Hepatic stellate cell (primary cell): ENCODE measurements at regions not wholly inside any gene's neighbourhood (a gene's known extent, or its start where the extent isn't known, plus 50 kb on each side); places are given as distances from the start of the nearest gene placed in this dataset.

Experiments
- DNase-seq: peaks from one replicate; pipeline ENCODE4 v3.0.0; 2011; ENCODE audit warnings: low spot score

DNA sequence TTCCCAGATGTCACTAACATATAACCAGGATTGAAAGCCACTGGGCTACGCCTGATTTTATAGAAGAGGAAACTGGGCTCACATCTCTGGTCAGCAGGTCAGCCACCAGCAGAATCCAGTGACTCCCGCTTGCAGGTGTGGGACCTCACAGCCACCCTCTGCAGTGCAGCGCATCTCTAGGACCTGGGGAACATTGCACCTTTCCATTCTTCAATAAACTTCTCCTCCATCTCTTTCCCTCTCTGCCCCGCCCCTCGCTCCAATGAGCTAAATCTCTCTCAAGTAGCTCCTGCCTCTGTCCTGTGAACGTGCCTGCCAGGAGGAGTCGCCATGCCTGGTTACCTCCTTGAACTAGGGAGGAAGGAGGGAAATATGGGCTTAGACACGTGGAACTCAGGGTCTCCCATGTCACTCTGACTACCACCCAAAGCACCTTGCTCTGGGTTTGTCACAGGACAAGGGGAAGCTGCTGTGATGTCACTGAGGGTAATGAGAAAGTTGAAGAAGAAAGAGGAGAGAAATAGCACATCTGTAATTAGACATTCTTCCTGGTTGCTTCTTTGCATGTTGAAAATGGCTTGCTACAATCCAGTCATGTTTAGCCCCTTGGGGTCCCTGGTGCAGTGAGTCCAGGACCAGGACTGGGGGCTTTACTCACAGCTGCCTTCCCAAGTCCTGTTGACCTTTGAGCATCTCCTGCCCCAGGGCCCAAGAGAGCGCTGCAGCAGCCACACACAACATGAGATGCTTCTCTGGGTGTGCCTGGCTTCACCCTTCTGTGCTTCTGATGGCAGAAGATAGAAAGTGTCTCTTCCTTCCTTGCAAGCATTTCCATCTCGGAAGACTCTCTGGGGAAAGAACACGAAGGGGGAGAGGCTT is 469.4 kb downstream of the PREX1 start:
- DNase-seq = no peak

DNA sequence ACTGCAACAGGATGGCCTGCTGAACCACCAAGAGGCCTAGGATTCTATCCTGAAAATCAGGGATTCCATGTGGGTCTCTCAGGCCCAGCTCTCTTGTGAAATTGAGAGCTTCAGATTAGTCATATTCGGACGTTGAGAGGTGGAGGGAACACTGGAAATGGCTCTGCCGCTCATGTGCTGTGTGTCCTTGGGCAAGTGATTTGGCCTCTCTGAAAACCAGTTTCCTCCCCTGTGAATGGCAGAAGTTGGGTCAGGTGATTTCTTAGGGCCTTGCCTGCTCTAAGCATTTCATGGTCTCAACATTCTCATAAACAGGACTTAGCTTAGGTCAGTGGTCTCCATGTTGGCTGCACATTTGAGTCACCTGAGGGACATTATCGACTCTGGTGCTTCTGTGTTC is 470.1 kb downstream of the PREX1 start:
- no peak for DNase-seq

DNA sequence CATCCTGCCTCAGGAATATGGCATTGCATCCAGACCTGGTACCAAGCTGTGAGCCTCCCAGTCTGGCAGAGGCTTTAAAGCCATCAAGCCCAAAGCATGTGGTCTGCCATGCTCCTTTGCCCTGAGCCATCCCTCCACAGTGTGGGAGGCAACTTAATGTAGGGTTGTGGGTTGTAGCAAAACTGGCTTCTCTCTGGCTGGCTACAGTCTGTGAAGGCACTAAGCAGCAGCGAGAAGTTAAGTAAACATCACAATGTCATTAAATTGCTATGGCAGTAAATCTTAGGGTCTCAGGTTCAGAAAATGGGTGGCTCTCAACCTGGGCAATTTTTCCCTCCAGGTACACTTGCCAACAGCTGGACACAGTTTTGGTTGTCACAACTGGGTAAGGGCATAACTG is 472.9 kb downstream of the PREX1 start:
- no peak for DNase-seq

DNA sequence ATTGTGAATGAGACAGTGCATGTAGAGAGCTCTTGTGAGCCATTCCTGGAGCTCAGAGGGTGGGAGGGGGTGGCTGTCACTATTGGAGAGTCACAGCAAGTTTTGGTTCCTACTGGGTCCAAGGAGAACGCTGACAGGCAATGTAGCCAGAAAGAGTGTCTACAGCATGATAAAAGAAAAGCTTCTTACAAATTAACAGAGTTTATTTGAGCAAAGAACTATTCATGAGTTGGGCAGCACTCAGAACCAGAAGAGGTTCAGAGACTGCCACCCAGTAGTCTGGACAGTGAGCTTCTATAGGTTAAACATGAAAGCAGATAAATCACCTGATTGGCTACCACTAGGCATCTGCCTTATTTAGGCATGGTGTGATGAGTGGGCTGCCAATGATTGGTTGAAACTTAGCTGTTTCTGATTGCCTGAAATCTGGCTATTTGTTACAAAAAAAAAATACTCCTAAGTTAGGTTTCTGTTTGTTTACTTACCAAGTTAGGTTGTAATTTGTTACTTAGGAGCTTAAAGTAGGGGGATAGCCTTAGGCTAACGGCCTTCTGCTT is 473.4 kb downstream of the PREX1 start:
- DNase-seq = no peak

DNA sequence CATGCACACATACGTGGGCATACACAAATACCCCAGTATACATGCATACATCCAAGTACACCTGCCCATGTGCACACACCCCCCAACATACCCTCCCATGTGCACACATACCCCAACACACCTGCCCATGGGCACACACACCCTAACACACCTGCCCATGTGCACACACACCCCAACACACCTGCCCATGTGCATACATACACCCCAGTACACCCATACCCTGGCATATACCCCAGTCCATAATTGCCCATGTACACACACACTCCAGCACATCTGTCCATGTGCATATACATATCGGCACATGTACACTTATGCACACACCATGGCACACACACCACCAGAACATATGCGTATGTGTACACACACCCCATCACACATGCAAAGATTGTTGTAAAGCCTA is 475.2 kb downstream of the PREX1 start:
- no peak for DNase-seq

DNA sequence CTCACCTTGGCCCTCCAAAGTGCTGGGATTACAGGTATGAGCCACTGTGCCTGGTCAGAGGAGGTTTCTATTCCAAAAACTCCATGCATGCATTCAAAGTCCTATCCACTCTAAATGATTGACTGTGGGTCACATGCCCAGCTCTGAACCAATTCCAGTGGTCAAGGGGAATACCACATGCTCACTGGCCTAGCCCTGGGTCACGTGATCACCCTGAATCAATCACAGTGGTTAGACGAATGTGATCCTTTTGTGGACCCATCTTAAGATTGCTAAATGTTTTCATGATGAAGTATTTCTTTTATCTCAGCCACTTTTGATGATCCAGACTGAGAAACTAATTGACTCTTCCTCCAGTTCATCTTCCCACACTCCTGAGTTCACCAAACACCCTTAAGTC is 475.8 kb downstream of the PREX1 start:
- DNase-seq = no peak

DNA sequence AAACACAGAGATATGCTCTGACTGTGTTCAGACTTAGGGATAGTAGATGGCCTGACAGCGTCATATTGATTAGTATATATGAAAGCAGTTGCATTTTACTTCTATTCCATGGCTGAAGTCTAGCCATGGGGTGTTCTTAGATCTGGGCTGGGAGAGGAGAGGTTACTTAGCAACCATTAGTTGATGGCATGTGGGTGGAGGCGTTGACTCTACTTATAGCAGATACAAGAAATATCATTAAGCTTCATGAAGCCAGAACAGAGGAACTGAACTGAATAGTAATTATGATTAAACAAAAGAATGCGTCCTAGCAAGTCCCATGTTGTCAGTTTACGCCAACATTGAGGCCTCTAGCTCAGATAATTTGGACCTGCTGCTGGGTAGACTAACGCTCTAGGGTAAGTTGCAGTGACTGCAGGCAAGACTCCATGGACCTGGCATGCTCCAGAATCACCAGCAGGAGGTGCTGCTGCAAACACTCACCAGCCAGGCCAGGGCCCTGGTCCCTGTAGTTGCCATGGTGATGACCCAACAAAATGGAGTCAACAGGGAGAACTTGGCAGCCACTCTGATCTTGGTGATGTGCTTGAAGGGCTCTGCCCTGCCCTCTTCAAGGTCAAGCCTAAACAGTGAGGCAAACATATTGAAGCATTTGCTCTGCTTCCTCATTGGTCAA is 477.3 kb downstream of the PREX1 start:
- DNase-seq = no peak

DNA sequence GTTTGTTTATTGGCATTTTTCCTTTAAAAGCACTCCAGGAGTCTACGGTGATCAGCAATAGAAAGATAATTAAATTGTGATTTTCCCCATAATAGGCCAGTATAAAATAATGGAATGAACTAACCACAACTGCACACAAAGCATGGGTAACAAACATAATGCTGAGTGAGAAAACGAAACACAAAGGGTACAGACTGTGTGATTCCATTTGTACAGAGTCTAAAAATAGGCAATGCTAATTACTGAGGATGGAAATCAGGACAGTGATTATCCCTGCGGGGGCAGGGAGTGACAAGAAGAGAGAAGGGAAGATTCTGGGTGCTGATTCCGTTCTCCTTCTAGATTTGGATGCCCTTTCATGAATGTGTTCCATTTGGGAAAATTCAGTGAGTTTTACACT is 478.1 kb downstream of the PREX1 start:
- no peak for DNase-seq

DNA sequence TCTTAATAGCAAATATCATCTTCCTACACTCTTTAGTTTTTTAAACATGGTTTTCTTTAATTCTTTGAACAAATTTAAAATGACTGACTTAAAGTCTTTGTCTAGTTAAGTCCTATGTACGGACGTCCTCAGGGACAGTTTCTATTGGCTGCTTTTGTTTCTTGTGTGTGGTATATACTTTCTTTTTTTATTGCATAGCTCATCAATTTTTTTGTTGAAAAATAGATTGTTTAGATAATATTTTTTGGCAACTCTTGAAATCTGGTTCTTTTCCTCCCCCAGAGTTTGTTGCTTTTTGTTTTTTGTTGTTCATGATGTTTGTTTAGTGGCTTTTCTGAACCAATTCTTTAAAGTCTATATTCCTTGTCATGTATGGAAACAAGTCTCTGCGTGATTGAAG is 479.8 kb downstream of the PREX1 start:
- DNase-seq = no peak

DNA sequence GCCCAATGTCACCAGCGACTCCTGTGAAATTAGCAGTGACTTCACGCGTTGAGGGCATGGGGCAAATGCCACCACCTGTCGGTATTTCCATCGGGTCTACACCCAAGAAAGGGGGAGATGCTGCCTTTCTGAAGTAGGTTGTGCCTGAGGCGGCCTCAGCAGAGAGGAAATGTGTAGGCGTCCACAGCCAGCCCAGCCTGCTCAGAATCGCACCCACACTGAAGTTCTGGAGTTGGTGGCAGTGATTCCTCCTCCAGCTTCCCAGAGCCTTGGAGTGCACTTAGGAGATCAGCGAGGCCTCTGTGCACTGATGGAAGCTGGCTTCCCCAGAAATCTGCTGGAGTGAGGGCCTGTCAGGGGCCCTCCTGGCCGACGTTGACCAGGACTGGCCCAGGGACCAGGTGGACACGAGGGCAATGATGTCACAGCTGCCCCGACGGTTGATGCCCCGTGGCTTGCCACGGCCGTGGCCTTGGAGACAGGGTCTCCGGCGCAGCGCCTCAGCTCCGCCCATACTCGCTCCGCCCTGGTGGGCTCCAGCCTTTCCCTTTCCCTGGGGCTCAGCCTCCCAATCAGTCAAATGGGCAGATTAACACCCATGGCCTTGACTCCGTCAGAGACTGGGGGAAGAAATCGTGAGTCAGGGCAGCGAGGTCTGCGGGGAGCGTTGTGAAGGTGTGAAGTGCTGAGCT is 484.8 kb downstream of the PREX1 start:
- no peak for DNase-seq

DNA sequence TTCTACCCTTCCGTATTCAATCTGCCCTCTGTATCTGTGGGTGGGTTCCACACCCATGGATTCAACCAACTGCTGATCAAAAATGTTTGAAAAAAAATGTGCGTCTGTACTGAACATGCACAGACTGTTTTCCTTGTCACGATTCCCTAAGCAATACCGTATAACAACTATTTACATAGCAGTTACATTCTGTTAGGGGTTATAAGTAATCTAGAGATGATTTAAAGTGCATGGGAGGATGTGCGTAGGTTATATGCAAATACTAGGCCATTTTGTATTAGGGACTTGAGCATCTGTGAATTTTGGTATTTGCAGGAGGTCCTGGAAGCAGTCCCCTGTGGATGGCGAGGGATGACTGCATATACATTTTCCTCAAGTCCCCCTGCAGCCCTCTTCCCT is 486.9 kb downstream of the PREX1 start:
- no peak for DNase-seq

DNA sequence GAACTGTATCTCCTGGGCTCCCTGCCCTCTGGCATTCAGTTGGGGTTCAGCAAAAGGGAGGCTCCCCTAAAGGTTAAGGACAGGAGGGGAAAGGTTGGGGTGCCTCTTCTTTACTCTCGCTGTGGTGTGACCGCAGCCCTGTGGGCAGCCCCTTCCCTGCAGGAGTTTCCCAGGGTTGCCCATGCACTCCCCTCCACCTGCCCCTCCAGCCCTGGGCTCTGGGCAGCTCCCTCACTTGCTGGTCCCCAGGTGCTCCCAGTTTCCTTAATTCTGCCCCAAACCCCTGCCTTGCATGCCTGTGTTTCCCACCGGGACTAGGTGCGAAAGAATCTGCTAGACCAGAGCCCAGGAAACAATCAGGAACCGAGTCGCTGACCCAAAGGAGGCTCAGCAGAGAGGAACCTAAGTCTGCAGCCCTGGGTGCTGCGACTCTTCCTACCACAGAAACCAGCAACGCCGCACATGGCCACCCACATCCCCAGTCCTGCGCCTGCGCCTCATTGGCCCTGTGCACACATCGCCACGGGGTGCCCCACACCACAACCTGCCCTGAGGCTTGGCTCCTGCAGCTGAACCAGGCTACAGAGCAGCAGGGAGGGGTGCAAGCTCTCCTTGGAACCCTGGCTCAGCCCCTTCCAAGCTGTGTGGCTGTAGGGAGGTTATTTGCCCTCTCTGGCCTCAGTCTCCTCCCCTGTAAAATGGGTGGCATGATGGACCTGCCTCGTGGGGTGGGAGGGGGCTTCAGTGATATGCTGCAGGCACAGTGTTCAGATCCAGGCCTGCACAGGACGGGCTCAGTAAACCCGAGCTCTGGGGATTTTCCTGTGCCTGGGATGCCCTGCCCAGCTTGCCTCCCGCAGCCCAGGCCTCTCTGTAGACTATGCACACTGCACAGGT is 487.6 kb downstream of the PREX1 start:
- no peak for DNase-seq

DNA sequence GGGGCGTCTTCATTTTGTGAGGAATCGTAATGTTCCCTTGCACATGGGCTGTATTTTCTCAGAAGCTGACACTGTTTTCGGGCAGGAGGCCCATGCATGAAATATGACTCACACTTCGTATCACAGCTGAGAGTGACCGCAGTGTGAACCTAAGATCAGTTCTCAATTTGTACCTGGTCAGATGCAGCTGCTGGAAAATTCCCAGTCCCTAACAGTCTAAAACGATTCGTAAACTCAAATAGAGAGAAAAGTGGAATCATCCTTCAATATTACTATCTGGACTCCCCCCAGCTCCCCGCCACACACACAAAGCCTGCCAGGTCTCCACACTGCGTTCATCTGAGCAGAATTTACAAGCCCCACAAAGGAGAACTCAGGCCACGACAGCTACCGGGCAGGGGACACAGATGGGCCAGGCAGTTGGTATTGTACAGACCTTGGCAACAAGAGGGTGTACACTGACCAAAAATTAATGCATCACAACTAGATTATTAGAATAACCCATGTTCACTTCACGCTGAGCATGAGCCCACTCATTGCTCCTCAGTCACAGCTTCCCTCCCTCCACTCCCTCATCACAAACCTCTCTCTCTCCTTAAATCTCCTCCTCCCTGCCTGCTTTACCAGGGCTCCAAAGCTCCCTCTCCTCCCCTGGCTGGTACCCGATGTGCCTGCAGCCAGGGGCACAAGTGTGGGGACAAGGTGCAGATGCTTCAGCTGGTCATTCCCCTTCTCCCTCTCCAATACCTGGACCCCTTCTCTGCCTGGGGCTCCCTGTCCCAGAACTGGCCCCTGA is 488.4 kb downstream of the PREX1 start:
- DNase-seq = peak; percentile 20

DNA sequence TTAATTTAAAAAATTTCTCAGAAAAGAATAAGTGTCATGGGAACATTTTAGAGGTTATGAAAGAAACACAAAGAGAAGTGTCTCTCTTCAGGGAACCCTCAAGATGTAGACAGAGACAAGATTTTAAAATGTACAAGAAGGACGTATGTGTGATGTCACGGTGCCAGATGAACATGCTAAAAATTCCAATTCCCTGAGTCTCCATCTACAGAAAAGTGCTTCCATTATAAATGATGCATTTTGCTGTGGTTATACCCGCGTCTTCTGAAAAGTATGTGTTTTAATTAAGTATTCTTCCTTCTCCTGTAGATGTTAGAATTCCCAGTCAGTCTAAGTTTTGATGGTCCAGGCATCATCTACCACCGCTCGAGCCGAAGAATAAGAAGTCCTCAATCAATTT is 489.1 kb downstream of the PREX1 start:
- no peak for DNase-seq

DNA sequence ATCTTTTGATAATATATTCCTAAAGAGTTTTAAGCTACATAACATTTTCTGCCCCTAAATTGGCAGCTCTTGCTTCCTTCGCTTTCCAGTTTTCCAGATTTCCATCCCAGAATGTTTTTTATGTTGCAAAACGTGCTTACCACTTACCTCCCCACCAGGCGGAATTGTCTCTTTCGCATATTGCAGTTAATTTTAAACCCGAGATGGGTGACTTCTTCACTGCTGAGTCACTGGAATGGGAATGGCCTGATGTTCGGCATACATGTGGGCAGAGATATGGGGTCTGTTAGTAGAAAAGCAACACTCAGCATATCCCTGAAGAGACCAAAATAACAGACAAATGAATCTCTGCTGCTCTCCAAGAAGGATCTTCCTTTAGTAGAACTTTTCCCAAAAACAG is 491.2 kb downstream of the PREX1 start:
- no peak for DNase-seq

DNA sequence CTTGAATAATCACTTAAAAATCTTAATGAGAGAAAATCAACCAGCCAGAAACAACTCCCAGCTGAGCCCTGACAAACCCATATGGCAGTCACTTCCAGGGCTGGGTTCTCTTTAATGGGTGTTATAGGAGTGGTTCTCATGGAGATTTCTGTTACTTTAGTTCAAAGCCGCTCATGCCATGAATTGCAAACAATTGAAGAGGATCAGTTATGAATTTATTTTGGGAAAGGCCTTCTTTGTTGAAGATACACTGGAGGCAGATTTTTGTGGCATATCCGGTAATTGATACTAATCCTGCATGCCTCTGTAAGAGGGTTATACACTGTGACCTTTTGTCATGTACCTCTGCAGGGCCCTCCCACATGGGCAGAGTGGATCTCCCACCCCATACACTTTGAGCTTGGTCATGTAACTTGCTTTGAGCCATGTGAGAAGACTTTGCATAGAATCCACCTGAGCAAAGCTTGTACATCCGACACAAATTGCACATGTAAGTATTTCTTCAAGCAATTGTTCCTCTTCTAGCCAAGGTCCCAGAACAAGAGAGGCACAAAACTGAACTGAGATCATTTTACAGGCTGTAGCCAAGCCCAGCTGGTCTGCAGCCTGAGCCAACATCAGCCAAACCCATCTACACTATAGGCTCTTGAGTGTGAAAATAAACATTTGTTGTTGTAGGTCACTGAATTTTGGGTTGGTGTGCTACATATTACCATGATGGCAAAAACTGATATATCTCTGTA is 492.3 kb downstream of the PREX1 start:
- DNase-seq = no peak

DNA sequence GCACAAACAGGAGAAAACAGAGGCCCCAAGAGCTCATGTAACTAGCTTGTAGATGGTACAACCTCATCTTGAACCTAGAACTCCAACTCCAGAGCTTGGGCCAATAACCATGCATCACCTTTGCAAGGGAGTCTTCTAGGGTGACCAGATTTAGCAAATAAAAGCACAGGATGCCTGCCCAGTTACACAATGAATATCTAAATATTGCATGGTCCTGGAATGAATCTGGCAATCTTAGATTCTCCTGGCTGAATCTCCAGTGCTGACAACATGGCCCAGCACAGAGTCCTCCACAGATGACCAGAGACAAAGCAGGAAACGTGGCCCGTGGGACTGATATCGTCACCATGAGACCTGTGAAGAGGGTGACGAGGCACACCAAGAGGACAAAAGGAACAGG is 494.1 kb downstream of the PREX1 start:
- DNase-seq = no peak

DNA sequence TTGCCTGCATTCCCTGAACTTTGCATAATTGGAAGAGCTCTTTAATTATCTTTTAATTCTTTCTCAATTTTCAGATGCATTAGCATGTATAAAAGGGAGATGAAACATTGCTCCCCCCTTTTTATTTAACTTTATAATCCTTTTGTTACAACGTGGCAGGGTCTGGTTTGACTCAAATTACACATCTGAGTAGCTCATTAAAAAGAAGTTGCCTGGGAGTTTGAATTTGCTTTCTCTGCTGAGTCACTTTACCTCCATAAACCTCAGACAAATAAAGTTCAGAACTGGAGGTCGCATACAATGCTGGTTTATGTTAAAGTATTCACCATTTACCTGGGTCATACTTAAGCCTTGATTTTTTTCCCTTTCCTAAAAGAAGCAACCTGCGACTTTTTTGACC is 495.2 kb downstream of the PREX1 start:
- no peak for DNase-seq

DNA sequence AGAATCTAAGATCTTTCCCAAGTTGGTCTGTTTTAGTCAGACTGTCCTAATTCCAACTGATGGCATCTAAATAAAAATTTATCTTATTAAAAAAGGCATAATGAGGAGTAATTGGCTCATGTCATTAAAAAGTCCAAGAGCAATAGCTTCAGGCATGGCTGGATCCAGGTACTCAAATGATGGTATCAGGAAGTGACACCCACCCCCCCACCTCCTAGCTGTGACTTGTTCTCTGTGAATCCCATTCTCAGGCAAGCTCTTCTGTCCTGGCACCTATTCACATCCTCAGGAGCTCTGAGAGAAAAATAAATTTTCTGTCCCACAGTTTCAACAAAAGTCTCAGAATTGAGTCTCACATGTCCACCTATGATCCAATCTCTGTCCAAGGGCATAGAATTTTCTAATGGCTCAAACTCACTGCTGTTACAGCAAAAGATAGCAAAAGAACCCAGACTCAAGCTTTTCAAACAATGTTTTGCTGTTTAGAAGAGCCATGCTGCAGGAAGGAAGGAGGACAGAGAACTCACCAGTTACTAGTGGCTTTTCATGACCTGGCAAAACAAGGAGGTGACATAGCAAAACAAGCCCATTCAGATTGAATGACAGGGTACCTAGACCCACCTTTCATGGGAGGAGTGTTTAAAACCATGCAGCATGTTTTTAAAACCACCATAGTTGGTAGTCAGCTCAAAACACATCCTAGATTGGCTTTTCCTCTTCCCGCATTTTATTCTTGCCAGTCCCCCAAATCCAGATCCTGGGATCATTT is 496.1 kb downstream of the PREX1 start:
- DNase-seq = no peak
